BJ (cell line): ENCODE measurements at regions not wholly inside any gene's neighbourhood (a gene's known extent, or its start where the extent isn't known, plus 50 kb on each side); places are given as distances from the start of the nearest gene placed in this dataset.

ENCODE experiments used
- CTCF ChIA-PET: fragments of 350-600 bp; formaldehyde crosslinking; extraction: SDS; loops from one replicate; lab custom pipeline; 2021; ENCODE audit warnings: antibody characterized with exemption, inconsistent platforms; lab: Yijun Ruan, JAX
- POLR2A ChIA-PET: fragments of 300-600 bp; sonication (Branson Sonifier 250); formaldehyde crosslinking; extraction: SDS; loops from one replicate; lab custom pipeline; 2021; ENCODE audit warnings: antibody characterized with exemption; lab: Charles Lee
- DNase-seq: peaks from one replicate; pipeline ENCODE4 v3.0.0-alpha.2; 2011; ENCODE audit warnings: low read depth
- H3K27me3 ChIP-seq: 2 replicates; pipeline ENCODE4 v1.6.0; 2011; ENCODE audit warnings: low read length; ENCODE audit not compliant: control insufficient read depth, insufficient read depth
- H3K36me3 ChIP-seq: 2 replicates; pipeline ENCODE4 v1.5.1; 2011; ENCODE audit warnings: low read length; ENCODE audit not compliant: control insufficient read depth, insufficient read depth
- H3K4me3 ChIP-seq: 2 replicates; pipeline ENCODE4 v1.5.1; 2011; ENCODE audit warnings: low read depth, mild to moderate bottlenecking, control low read depth, low read length
- CTCF ChIP-seq: IDR thresholded peaks from 2 replicates; pipeline ENCODE4 v1.5.1; 2011; ENCODE audit warnings: low read depth, mild to moderate bottlenecking, control low read depth, inconsistent platforms, low read length, moderate library complexity; ENCODE audit not compliant: insufficient read depth

- ChIA-PET CTCF (no interaction called here), POLR2A (no interaction called here)
- Histone ChIP-seq H3K4me3 (no peak overlapping the region), H3K36me3 (no peaks in the 10 kb centered on the region), H3K27me3 (no peaks in the 10 kb centered on the region)
- no peak for TF ChIP-seq CTCF
- DNase-seq = no peak
These were observed 1005.8 kb downstream of the PCDH18 start for GRCh38 chr4:136526517-136526916.

- ChIA-PET POLR2A (no interaction called here), CTCF (no interaction called here)
- Histone ChIP-seq H3K27me3 (no peaks in the 10 kb centered on the region), H3K4me3 (no peak overlapping the region), H3K36me3 (no peaks in the 10 kb centered on the region)
- no peak for TF ChIP-seq CTCF
- DNase-seq = no peak
These were observed 1008.3 kb downstream of the PCDH18 start for GRCh38 chr4:136524039-136524438.

GRCh38 chr4:136516371-136516770, 1015.9 kb downstream of the PCDH18 start:
- CTCF ChIA-PET = no interaction called here
- TF ChIP-seq CTCF = no peak
- H3K4me3 ChIP-seq = no peak overlapping the region
- no peak for DNase-seq
- H3K27me3 ChIP-seq = no peaks in the 10 kb centered on the region
- POLR2A ChIA-PET = no interaction called here
- H3K36me3 ChIP-seq = no peaks in the 10 kb centered on the region

DNA sequence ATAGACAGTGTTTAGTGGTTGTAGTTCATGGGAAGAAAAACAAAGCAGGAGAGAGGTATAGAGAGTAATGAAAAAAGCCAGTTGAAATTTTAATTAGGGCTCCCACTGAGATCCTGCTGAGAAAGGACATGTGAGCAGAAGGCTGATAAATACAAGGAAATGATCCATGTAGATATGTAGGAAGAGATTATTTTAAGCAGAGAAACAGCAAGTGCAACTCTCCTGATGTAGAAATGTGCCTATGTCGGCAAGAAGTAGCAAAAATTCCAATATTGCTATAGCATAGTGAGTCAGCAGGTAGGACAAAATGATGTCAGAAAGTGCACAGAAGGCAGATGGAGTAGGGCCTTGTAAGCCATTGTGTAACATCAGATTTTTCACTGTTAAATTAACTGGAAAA, 1027.3 kb downstream of the PCDH18 start:
- CTCF ChIA-PET = no interaction called here
- no peak overlapping the region for H3K4me3 ChIP-seq
- no peak for TF ChIP-seq CTCF
- POLR2A ChIA-PET = no interaction called here
- no peaks in the 10 kb centered on the region for H3K36me3 ChIP-seq
- no peak for DNase-seq
- H3K27me3 ChIP-seq = no peaks in the 10 kb centered on the region

GRCh38 chr4:136495851-136496250, 1036.4 kb downstream of the PCDH18 start:
- CTCF ChIA-PET = no interaction called here
- Histone ChIP-seq H3K27me3 (no peaks in the 10 kb centered on the region), H3K4me3 (no peak overlapping the region), H3K36me3 (no peaks in the 10 kb centered on the region)
- no peak for DNase-seq
- POLR2A ChIA-PET = no interaction called here
- no peak for TF ChIP-seq CTCF
